IPS DF 4.7 (cell line): ENCODE measurements at regions not wholly inside any gene's neighbourhood (a gene's known extent, or its start where the extent isn't known, plus 50 kb on each side); places are given as distances from the start of the nearest gene placed in this dataset.

ENCODE experiments used
- DNase-seq: peaks from one replicate; pipeline ENCODE4 v3.0.0-alpha.2; 2013; ENCODE audit warnings: low spot score; ENCODE audit errors: extremely low read depth

DNA sequence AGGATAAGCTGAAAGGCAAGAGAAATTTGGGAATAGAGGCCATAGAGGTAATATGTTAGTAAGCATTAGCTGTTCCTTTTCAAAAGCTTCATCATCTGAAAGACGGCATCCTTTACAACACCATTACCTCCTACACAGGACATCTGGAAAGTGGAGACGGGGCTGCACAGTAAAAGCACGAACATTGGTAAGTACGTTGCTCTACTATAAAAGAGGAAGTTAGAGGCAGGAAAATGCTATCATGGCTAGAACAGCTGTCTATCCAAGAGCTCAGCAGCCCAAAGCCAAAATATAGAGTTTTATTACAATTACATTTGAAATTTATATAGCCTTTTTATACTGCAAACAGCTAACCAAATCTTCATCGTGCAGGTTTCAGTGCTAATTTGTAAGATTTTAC lies 172.3 kb upstream of the GRIP1 start:
- no peak for DNase-seq

DNA sequence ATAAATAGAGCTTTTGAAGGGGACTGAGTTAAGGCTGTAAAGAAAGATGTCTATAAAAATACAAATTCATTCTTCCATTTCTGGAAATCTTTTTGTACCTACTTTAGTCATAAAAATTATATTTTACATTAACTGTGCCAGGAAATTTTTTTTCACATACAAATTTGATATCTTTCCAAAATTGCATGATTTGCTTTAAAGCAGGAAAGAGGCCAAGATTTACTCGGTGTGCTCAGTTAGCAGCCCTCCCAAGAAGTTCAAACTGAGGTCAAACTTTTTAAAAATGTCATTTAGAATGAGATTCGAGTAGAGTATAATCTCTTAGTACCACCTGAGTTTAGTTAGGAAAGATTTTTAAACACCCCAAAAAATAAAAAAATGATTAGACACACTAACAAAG lies 173.2 kb upstream of the GRIP1 start:
- no peak for DNase-seq

DNA sequence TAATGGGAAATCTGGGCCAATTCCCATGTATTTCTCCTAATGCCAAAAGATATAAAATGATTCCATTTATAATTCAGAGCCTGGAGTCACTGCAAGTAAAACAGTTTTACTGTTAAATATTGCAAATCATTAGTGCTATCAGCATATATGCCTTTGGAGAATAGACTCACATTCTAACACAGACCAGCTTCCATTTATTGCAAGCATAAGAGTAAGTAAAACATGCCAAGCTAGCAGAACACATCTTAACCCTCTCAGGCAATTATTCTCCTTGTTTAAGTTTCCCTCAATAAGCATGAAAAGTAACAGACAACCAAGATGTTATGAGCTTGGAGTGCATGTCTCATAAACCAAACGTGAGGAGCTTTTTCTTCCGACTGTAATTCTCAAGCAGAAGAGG lies 173.9 kb upstream of the GRIP1 start:
- no peak for DNase-seq

DNA sequence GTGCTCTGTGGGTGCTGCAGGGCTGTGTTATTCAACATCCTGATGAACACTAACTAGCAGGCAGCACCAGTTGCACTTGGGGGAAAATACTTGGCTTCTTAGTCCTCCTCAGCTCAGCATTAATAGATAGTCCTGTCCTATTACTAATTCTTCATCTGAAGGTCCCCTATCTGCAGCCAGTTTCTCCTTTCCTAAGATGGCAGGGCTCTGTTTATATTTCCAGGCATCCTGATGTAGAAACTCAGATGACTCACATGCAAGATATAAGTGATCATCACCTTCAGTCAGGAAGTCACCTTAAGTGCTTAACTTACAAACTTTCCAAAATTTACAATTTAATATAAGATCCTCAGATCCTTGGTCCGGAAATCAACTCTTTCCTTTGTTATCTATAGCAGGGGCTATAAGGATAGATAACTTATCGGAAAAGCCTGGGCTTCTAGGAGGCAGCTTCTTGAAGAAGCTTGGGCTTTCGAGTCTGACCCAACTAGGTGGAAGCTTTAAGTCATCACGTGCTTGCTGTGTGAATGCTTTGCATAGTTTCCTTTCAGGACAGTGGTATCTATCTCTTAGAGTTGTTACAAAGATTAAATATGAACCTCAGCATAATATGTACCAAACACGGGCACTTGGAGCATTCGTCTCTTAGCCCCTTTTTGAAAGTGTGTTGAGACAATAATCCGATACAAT lies 181.0 kb upstream of the GRIP1 start:
- no peak for DNase-seq

DNA sequence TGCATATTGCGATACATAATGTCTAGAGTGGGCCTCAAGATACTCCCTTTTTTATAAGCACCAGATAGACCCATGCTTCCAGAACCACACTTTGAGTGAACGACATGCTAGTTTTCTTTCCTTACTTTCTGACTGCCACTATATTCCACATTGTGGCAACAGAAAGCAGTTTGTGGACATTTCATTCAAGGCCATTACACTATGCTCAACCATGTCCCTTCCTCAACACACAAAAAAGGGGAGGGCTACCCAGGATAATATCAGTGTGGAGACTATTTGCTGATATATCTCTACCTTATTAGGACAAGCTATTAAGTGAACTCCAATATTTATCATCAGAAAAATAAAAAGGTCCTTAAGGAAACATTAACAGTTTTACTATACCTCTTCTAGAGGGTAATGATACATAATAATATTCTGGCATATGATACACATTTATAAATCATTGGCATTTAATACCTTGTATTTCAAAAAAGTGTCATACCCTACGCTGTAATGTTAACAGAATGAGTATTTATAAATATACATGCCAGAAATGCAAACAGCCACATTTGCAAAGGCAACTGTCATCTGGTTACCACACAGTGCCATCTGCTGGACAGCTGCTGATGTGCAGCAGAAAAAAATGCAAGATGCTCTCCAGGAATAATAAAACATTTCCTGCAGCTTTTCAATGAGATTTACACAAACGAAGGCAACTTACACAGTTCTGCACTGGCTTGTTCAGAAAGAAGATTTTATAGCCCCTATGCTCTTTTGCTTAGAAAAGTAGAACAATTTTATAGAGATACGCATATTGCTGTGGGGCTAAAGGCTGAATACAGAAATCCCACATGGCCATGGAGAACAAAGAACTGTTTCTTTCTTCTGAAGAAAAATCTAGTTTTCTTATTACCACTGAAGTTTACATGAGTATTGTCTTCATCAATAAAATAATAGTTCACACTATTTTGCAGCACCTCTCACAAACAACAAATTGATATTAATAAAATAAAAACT lies 182.2 kb upstream of the GRIP1 start:
- peak; percentile 41 for DNase-seq

DNA sequence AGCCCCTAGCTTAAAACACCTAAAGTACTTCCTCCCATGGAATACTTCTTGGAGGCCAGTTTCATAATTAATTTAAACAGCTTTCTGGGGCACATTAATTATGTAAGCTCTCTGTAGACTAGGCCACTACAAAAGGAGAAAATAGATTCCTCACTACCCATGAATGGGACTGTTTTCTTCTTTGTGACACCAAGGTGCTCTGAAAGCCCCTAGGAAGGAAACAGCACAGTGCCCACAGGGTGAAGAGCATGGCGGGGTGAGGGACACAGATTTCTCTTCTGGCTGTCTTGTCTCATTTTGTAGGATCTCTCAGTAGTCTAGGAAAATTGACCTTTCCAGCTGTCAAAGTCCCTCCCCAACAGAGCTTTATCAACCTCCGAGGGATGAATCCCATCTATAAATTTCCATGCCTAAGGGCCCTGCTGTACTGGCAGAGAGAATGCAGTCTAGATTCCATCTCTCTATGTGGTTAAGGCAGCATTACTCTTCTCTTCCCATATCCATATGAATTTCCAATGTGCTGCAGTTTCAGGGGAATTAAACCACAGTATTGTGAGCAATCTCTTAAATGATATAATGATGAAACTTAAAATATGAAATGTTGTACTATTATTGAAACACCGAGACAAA lies 183.6 kb upstream of the GRIP1 start:
- no peak for DNase-seq

DNA sequence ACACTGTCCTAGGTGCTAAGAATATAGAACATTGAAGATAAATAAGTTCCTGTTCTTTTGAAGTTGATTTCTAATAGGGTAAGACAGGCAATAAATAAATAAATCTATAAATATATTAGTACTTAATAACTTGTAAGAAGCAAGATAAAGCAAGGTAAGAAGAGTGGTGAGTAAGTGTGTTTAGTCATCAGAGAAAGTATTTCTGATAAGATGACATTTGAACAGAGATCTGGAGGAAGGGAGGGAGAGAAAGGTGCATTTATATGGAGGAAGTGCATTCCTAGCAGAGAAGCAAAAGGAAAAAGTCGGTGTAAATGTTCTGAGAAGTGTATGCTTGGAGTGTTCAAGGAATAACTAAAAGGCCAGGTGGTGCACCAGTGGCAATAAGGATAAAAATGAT lies 184.4 kb upstream of the GRIP1 start:
- DNase-seq: no peak

DNA sequence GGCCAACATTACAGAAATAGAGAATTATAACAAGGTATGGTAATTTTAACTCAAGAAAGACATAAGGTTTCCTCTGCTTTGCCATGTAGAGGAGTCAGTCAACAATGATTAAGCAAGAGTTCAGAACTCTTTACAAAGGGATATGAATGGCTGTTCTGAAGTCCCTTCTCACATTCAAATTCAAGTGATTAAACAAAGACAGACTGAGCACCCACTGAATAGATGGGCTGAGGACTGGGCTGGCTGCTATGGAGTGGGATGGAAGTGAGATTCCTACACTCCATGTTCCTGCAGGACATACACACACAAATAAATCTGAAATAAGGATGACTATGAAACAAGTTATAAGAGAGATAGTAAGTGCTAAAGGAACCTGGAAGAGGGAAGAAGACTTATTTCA lies 199.0 kb upstream of the GRIP1 start:
- DNase-seq: no peak

DNA sequence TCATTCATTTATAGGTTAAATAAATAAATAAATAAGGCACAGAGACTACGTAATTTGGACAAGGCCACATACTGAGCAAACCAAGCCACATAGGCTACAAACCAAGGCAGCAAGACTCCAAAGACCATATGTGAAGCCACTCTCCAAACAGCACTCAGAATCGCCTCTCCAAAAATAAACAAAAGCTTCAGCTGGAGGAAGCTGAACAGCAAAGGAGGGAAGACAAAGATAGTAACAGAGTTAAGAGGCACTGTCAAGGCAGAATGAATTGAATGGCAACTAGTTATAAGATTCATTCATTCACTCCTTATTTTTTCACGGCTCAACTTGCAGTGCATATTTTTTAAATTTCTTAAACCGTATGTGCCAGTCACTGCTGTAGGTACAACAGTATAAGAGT lies 200.5 kb upstream of the GRIP1 start:
- no peak for DNase-seq

DNA sequence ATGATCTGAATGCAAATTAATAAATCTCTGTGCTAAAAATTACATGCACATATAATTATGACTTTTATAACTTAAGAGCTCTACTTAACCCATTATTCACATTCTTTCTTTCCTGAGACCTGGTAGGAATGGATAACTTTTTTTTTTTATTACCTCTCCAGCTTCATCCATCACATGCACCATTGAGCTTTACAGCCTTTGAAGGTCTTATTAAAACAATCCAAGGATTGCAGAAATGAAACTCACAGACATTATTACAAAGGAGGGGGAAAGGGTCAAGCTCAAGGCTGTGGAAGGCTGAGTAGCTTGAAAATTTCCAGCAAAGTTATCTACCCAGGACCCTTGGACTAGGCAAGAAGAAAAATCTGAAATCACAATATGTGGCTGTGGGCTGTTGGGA lies 202.5 kb upstream of the GRIP1 start:
- DNase-seq: no peak

DNA sequence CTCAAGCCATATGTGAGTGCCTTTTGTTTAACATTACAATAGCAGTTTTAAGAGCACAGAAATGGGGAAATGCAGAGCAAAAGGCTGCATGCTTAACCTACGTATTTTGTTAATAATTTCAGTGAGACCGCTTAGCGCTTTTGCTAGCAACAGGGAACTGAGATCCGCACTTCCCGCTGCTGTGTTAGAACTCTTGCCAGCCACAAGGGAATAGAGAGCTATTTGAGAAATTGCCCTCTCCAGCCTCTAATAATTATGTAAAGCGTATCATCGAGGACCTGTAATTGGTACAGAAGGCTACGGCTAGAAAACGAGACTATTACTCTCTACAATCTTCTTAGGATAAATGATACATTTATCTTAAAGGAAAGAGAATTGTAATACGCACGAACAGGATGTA lies 205.2 kb upstream of the GRIP1 start:
- DNase-seq: no peak

DNA sequence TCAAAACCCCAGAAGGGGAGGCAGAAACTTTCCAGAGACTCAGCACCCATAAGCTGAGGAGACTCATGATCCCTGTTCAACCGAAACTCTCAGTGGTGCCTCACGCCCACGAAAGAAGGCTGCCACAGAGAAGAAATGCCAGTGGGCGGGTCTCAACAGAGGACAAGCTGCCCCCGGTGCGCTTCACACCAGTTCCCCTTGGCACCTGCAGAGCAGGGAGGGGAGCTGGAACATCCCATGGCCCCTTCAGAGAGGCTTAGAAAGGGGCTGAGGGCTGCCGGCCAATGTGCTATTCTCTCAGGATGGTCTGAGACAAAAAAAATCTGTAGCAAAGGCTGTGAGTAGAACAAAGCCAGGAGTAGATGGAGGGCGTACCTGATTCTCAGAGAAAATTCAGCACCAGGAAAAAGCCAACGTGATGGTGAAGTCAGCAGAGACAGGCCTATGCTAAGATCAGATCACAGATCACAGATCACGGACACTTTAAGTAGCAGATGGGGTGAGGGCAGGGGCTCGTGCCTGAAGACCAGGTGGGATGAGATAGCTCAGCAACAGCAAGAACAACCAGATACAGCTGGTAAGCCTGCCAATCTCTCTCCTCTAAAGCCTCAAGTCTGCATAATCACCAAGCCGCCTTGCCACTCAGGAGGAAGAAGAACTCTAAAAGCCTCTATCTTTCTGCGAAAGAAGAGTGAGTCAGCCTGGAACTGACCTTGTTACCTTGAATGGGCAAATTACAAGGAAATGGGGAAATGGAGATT lies 206.4 kb upstream of the GRIP1 start:
- DNase-seq: no peak

DNA sequence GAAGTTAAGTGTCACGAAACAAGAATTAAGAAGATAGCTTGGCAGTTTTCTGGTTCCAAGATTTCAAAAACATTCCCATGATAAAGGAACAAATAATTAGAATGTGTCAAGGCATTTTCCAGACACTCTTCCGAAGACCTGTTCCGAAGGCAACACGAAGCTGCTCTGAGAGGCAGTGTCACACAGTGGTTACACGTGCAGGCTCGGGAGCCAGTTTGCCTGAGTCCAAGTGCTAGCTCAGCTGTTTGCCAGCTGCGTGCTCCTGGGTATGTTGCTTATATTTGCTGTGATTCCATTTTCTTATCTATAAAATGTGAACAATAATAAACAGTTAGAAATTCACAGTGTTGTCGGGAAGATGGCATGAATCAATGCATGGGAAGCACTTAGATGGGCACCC lies 217.9 kb upstream of the GRIP1 start:
- DNase-seq: no peak

DNA sequence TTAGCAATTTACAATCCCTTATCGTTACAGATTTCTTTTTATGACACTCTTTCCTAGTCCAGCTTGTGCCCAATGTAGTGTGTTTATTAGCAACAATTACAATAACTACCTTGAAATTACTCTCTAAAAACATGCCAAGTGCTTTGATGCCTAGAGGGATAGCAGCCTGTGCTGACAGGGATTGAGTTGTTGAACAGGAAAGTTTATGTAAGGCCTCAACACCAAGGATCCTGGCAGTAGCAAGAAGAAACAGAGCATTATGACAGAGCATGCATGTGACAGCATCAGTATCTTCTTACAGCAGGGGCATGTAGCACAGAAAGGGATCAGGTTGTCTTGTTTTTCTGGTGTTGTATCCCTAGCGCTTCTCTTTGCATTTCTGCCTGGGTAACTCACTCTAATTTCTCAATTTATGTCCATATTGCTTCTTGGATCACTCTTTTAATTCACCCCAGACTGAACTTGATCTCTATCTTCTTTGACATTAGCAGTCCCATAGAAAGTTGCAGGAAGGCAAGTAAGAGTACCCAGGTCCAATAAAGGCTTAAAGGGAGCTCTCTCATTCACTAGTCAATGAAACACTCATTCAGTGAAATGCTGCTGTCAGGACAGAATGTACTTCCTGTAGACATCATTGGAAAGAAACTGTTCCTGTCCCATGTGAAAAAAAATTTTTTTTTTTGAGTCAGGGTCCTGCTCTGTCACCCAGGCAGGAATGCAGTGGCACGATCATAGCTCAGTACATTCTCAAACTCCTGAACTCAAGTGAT lies 220.0 kb upstream of the GRIP1 start:
- no peak for DNase-seq

DNA sequence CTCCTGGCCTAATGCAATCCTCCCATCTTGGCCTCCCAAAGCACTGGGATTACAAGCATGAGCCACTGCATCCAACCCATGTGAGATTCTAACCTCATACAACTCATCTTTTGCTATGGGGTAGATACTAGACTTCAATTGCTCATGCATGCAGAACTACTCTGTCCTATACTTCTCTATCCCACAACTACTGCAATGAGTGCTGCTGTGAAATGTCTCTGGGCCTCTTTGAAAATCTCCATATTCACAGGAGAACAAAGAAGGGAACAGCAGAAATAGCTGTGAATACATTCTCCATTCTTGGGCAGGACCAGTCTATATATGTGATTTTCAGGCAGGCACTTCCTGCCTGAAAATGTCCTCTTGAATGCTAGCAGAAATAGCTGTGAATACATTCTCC lies 220.7 kb upstream of the GRIP1 start:
- DNase-seq: no peak

DNA sequence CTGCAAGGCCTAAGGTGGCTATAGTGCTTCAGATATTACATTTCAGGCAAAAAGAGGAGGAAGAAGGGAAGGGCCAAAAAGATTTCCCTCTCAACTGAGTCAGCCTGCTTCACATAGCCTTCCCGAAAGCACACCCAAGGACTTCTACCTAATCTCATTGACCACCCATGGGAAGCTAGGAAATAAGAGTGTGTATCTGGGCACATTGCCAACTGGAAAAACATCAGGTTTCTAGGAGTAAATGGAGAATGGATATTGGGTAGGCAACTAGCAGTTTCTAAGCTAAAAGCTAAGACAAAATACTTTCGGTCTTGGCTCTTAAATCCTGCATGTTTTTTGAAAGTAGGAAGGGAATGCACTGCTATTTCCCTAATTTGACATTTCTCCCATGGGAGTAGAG lies 221.7 kb upstream of the GRIP1 start:
- DNase-seq: no peak

DNA sequence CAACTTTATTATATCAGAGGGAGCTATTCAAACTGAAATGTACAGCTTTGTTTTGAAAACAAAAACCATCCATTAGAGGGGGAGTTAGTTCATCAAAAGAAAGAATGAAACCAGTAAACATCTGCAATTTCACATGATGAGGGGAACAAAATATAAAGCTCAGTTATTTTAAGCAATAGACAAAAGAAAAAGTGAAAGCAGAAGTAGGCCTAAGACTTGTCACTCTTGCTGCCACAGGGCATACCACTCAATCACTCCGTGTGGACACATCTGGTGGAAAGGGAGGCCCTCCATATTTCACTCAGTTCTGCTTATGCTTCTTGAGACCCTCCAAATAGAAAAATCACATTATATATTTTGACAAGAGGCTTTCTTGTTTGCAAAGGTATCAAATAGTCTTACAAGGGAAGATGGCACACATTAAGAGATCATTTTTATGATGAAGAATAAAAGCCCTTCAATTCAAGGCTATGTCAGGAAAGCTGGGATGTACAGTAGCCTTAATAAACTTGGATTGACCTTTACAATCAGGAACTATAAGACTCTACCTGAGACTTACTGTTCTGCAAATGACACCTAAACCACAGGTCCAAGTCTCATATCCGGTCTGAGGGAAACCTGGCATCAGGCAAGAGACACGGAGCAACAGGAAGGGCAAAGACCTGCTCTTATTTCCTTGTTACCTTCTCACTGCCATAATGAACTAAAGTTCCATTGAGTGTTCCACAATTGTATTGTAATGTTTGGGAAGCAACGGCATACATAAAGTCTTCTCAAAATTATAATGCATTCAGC lies 222.5 kb upstream of the GRIP1 start:
- no peak for DNase-seq

DNA sequence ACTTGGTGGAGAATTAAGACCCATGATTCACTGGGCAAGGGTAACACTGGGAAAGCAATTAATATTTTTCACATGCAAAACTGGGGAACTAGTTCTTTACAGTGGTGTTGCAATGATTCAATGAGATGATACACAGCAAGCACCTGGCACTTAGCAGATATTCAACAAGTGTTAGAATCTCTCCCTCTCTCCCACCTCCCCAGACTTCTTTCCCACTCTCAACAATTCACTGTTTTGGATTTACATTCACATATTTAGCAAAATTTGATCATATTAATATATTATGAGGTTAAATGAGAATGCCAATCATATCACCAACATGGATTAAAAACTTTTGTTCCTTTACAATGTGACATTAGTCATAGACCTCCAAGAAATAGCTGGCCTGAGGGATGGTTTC lies 223.1 kb upstream of the GRIP1 start:
- no peak for DNase-seq

DNA sequence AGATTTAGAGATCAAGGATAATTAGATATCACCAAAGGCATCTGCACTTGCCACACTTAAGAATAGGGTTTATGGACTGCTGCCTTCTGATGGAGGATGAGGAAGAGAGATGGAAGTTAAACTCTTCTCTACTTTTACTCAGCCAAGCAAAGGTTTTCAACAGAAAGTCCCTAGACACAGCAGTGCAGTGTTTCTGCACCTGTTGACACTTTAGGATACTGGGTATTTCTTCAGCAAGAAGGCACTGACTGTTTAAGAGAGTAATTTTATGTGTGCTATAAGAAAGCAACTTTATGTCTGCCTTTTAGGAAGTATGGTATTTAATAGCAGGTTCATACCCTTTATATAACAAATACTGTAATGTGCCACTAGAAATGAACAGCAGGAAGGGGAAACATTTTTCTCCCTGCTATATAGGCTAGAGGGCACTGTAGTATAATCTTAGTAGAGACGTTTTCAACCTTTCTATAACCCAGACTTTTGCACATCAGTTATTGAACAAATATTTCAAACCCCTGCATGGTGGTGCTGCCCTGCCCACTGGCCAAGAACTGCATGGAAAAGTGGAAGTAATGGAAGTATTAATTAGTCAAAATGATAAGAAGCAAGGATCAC lies 225.0 kb upstream of the GRIP1 start:
- no peak for DNase-seq

DNA sequence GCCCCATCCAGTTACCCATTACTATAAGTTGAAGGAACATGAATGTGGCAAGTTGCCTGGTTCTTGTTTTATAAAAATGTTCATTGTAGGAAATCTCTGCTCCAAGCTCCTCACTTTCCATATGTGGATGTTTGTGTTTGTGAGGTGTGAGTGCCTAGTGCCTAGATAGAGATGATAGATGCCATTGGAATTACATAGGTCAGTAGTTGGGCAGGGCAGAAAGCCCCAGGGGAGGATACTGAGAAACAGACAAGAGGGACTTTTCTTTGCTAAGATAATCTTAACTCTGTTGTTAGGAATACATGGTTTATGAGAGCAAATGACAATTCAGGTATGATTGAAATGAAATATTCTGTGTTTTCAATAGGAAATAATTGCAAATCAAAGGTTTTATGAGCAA lies 226.3 kb upstream of the GRIP1 start:
- DNase-seq: no peak
